Small intestine (tissue), 7 donors: ENCODE measurements at regions not wholly inside any gene's neighbourhood (a gene's known extent, or its start where the extent isn't known, plus 50 kb on each side); places are given as distances from the start of the nearest gene placed in this dataset.

Experiments
- DNase-seq, 2 donors: peaks; one replicate each; pipeline versions ENCODE4 v3.0.0 to v3.0.0-alpha.2; 2013
- FAIRE-seq: peaks from 2 replicates; lab custom pipeline; 2012; peaks lifted over from hg19 to GRCh38; lab: Jason Lieb, UNC
- H3K27ac ChIP-seq, 3 donors: one replicate each; pipeline ENCODE4 v1.5.1; 2013; ENCODE audit warnings: low read length in 2 of 3, mild to moderate bottlenecking in 2 of 3, control low read depth in 1 of 3, inconsistent platforms in 1 of 3, low read depth in 1 of 3, moderate library complexity in 1 of 3
- H3K27me3 ChIP-seq, 3 donors: one replicate each; pipeline ENCODE4 v1.6.1; 2013; ENCODE audit warnings: low read length in 3 of 3, inconsistent platforms in 1 of 3; ENCODE audit not compliant: control insufficient read depth in 3 of 3, insufficient read depth in 3 of 3
- H3K36me3 ChIP-seq, 3 donors: one replicate each; pipeline ENCODE4 v1.6.1; 2013; ENCODE audit warnings: low read length in 3 of 3, inconsistent platforms in 1 of 3, low read depth in 1 of 3, mild to moderate bottlenecking in 1 of 3, moderate library complexity in 1 of 3; ENCODE audit not compliant: control insufficient read depth in 3 of 3, insufficient read depth in 2 of 3
- H3K4me1 ChIP-seq, 3 donors: one replicate each; pipeline ENCODE4 v1.6.1; 2013; ENCODE audit warnings: low read length in 2 of 3, inconsistent platforms in 1 of 3, low read depth in 1 of 3, mild to moderate bottlenecking in 1 of 3, moderate library complexity in 1 of 3; ENCODE audit not compliant: control insufficient read depth in 3 of 3, insufficient read depth in 2 of 3
- H3K4me3 ChIP-seq, 3 donors: one replicate each; pipeline ENCODE4 v1.5.1; 2013; ENCODE audit warnings: low read length in 3 of 3, control low read depth in 1 of 3, inconsistent platforms in 1 of 3, low read depth in 1 of 3, mild to moderate bottlenecking in 1 of 3, moderate library complexity in 1 of 3
- H3K9me3 ChIP-seq, 2 donors: one replicate each; pipeline ENCODE4 v1.6.1; 2013; ENCODE audit warnings: low read depth in 1 of 2, low read length in 1 of 2; ENCODE audit not compliant: control insufficient read depth in 2 of 2, insufficient read depth in 1 of 2
- WGBS, 3 donors: extraction: QIAGEN DNeasy Blood & Tissue Kit; methylation state at CpG; one replicate each; pipeline ENCODE4 v1.1.7; 2013; 5-methylcytosine and 5-hydroxymethylcytosine counted together
- donor health status: healthy with polysubstance abuse.
- donor health status: control.
- donor health status: control.
- donor health status: Bipolar disorder and iron deficiency.
- donor health status: healthy.

DNA sequence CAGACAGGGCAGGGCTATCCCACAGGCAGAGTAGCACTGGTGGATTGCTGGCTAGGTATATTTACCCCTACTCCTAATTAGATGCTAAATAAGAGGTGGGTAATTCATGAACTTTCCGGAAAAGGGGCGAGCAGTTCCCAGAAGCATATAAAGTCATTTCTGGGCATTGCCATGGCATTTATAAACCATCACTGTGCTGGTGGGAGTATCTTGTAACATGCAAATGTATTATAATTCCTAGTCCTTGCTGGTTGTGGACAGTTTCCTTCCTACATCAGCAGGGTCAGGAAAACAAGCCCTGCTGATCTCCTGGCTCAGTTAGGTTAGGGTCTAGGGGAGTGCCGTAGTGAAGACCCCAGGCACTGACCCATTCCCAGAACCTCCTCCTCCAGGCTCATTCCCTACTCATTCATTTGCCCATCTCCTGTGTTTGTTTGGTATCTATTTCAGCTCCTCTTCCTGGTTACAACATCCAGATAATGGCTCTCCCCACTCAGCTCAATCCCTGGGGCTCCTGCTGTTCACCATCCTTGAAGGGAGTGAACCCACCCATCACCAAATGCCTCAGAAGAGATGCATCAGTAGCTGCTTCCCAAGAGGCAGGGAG is 282.7 kb downstream of the SRBD1 start:
- H3K27me3 ChIP-seq, result no peaks in the 10 kb centered on the region
- no peaks in the 10 kb centered on the region for H3K36me3 ChIP-seq
- peaks cover 0 to 38% (median 6%) of the 10 kb centered on the region in 3 donors for H3K4me1 ChIP-seq
- WGBS, 3 donors, result 73 to 91% (median 73%) methylated on average over 3 of the region's 3 CpGs
- no peak overlapping the region for H3K27ac ChIP-seq
- H3K9me3 ChIP-seq, result peaks cover 0 to 7% of the 10 kb centered on the region in 2 donors
- no peak for DNase-seq
- H3K4me3 ChIP-seq, result no peak overlapping the region
- FAIRE-seq, result no peak

DNA sequence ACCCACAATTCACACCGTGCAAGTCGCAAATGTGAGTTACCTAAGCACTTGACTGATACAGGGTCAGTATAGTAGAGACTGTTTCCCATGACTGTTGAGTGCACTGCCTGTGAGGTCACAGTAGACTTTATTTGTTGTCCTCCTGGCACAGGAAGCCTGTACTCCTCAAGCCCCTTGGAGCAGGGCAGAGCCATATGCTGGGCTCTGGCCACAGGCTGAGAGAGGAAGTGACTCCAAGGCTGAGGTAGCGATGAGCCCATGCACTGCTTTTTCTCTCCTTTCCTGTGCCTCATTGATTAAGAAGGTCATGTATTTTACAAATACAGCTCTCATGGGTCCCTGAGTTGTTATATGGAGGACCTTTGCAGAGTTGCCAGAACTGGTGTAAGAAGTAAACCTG is 287.7 kb downstream of the SRBD1 start:
- Histone ChIP-seq H3K9me3 (peaks cover 0 to 9% of the 10 kb centered on the region in 2 donors), H3K36me3 (no peaks in the 10 kb centered on the region), H3K4me3 (no peak overlapping the region), H3K27ac (no peak overlapping the region), H3K4me1 (no peaks in the 10 kb centered on the region), H3K27me3 (no peaks in the 10 kb centered on the region)
- FAIRE-seq (no peak), DNase-seq (no peak)
- 90 to 99% (median 95%) methylated on average over 3 of the region's 3 CpGs for WGBS, 3 donors

DNA sequence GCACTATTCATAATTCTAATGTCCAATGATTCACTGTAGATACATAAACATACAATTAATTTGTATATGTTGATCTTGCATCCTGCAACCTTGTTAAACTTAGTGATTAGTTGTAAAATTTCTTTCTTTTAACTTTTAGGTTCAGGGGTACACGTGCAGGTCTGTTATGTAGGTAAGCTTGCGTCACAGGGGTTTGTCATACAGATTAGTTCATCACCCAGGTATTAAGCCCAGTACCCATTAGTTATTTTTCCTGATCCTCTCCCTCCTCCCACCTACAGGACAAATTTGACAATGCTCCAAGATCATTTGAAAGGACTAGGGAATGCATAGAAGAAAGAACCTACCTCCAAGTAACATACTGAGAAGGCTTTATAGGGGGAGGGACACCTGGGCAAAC is 290.1 kb downstream of the SRBD1 start:
- H3K4me1 ChIP-seq, result no peaks in the 10 kb centered on the region
- no peak overlapping the region for H3K27ac ChIP-seq
- H3K27me3 ChIP-seq, result no peaks in the 10 kb centered on the region
- FAIRE-seq (no peak), DNase-seq (no peak)
- no peaks in the 10 kb centered on the region for H3K36me3 ChIP-seq
- 88 to 91% (median 89%) methylated on average over 2 of the region's 2 CpGs for WGBS, 3 donors
- no peak overlapping the region for H3K4me3 ChIP-seq
- H3K9me3 ChIP-seq, result peaks cover 0 to 12% of the 10 kb centered on the region in 2 donors

DNA sequence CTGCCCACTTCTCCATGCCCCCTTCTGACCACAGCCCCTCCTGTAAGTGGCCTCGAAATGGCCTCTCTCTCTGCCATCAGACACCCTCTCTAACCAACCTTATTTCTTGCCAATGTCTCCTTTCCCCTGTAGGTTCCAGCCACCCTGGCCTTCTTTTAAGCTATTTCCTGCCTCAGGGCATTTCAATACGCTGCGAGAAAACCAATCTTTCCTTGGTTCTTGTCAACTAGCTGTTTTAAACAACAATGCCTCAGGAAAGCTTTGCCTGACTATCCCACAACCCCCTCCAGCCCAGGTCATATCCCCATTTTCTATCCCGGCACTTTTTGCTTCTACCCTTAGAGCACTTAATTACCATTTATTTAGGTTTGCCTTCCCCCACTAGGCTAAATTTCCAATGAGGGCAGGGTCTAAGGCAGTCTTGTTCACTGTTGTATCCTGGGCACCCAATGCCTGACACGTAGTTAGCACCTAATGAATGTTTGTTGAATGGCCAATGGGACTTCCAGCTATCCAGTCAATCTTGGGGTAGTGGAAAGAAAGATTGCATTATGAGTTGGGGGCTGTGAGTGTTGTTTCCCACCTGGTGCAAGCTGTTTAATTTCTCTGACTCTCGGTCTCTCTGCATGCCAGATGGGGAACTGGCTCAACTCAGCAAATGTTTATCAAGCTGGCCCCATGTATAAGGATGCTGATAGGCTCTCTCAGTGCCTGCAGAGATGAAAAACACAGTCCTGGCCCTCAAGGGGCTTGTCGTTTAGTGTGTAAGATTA is 291.2 kb downstream of the SRBD1 start:
- no peaks in the 10 kb centered on the region for H3K4me1 ChIP-seq
- no peaks in the 10 kb centered on the region for H3K36me3 ChIP-seq
- H3K27ac ChIP-seq, result no peak overlapping the region
- 78 to 85% (median 80%) methylated on average over 7 of the region's 7 CpGs for WGBS, 3 donors
- no peaks in the 10 kb centered on the region for H3K27me3 ChIP-seq
- DNase-seq, result no peak
- FAIRE-seq, result no peak
- no peak overlapping the region for H3K4me3 ChIP-seq
- H3K9me3 ChIP-seq, result peaks cover 0 to 12% of the 10 kb centered on the region in 2 donors

DNA sequence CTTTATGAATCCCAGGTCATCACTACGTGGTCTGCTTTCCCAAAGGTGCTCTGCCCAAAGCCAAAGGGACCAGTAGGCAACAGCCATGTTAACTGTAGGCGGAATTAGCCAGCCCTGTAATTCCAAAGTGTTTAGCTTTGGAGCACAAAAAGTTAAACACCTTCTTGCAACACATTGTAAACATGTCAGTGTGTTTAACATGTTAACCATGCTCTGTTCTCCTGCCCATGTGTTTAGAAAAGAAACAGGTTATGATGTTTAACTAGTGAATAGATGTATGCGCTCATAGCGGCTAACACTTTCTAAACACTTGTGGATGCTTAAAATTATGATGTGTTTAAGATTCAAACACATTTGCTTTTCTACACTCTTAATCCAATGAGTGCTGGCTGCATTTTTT is 292.4 kb downstream of the SRBD1 start:
- Histone ChIP-seq H3K36me3 (no peaks in the 10 kb centered on the region), H3K4me1 (no peaks in the 10 kb centered on the region), H3K27ac (no peak overlapping the region), H3K9me3 (peaks cover 0 to 7% of the 10 kb centered on the region in 2 donors), H3K4me3 (no peak overlapping the region), H3K27me3 (no peaks in the 10 kb centered on the region)
- no peak for FAIRE-seq
- no peak for DNase-seq
- 79 to 90% (median 88%) methylated on average over 4 of the region's 4 CpGs for WGBS, 3 donors

DNA sequence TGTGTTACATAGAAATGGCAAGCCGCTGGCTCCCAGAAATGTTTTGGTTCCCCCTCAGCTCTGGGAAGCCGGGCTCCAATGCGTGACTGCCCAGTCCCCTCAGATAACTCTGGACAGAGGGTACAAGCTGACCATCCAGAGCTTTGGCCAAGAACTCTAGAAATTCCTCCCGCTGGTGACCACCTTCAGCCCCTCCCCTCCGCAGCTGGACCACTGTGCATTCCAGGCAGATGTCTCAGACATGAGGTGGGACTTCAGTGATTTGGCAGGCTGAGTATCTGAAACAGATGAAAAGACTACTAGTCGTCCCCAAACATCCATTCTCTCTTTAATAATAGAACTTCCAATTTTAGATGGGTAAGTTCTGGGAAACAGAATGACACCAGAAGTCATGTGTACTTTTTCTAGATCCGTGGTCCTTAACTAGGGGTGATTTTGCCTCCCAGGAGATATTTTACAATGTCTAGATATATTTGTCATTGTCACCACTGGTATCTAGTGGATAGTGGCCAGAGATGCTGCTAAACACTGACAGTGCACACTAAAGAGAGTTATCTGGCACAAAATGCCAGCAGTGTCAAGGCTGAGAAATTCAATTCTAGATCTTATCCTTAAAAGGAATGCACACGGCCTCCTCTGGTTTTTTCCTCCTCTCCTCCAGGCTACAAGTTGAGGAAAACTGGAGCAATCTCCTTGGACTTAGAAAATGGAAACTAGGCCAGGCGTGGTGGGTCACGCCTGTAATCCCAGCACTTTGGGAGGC is 294.3 kb downstream of the SRBD1 start:
- FAIRE-seq (no peak), DNase-seq (no peak)
- Histone ChIP-seq H3K9me3 (peaks cover 0 to 3% of the 10 kb centered on the region in 2 donors), H3K36me3 (no peaks in the 10 kb centered on the region), H3K4me3 (no peak overlapping the region), H3K27ac (no peak overlapping the region), H3K4me1 (no peaks in the 10 kb centered on the region), H3K27me3 (peaks cover 0 to 2% (median 0%) of the 10 kb centered on the region in 3 donors)
- WGBS, 3 donors, result 86 to 90% (median 88%) methylated on average over 10 of the region's 10 CpGs

DNA sequence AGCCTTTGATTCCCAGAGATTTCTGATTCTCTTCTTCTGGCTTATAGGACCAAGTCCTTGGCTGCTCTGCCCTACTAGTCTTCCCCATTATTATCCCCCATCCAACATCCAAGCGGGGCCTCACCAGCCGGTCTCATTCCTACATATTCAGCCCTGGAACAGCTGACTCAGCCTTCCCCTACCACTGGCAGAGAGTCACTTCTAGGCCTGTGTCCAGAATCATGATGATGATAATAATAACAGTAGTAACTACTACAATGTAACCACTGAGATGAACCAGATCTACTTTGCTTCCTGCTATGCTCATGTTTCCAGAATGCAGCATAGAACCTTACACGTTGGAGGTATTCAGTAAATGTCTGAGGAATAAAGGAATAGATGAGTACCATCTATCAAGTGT is 295.2 kb downstream of the SRBD1 start:
- DNase-seq, result no peak
- Histone ChIP-seq H3K27me3 (peaks cover 0 to 4% (median 0%) of the 10 kb centered on the region in 3 donors), H3K9me3 (peaks cover 0 to 3% of the 10 kb centered on the region in 2 donors), H3K4me3 (no peak overlapping the region), H3K27ac (peak overlapping the region in 1 of 3 donors; percentile 14), H3K36me3 (no peaks in the 10 kb centered on the region), H3K4me1 (no peaks in the 10 kb centered on the region)
- no peak for FAIRE-seq
- WGBS, 3 donors, result 64 to 88% (median 85%) methylated on average over 3 of the region's 3 CpGs

DNA sequence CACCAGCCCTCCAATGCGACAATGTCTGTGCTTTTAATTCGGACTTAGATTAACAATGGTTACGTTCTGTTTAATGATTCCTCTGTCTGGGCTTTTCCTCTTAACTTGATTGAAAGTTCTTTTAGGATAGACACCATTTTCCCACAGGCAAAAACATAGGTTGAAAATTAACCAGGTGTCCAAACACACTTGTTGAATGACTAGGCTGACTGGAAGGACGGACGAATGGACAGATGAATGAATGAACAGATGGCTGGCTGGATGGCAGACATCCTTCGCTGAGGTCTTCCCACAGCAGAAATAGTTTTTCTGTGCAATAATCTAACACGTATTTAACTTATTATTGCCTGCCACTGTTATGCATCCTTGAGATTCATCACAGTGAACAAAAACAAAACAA is 298.8 kb downstream of the SRBD1 start:
- H3K27ac ChIP-seq, result no peak overlapping the region
- H3K36me3 ChIP-seq, result no peaks in the 10 kb centered on the region
- H3K27me3 ChIP-seq, result peaks cover 0 to 6% (median 2%) of the 10 kb centered on the region in 3 donors
- H3K9me3 ChIP-seq, result no peaks in the 10 kb centered on the region
- no peak for FAIRE-seq
- 59 to 69% (median 67%) methylated on average over 7 of the region's 7 CpGs for WGBS, 3 donors
- H3K4me1 ChIP-seq, result no peaks in the 10 kb centered on the region
- DNase-seq, result no peak
- H3K4me3 ChIP-seq, result no peak overlapping the region
